ENCODE measurements at regions not wholly inside any gene's neighbourhood (a gene's known extent, or its start where the extent isn't known, plus 50 kb on each side); places are given as distances from the start of the nearest gene placed in this dataset.
"Not testable (repeated sequence)": the region's sequence is repeated elsewhere in the genome, so short reads cannot be mapped to it uniquely, and the experiment has no call there.

- ChIA-PET CTCF (no interaction called here), POLR2A (no interaction called here)
- no peak overlapping the region for H3K4me3 ChIP-seq (ENCODE audit: low read depth, low read length)
- TF ChIP-seq CTCF (IDR thresholded peaks at IDR 0.05; ENCODE audit: insufficient read depth, low read length, missing control alignments): no peak
- no peak for DNase-seq (ENCODE audit: low read depth, low spot score)
These were observed 1155.4 kb downstream of the STIM2 start for GRCh38 chr4:28015996-28016395.

- POLR2A ChIA-PET; H3K4me3 ChIP-seq (ENCODE audit: low read depth, low read length); CTCF ChIA-PET; DNase-seq (ENCODE audit: low read depth, low spot score): not testable (repeated sequence)
These were observed 1177.6 kb downstream of the STIM2 start for GRCh38 chr4:28038253-28038652.

- TF ChIP-seq CTCF (IDR thresholded peaks at IDR 0.05; ENCODE audit: insufficient read depth, low read length, missing control alignments): no peak
- DNase-seq (ENCODE audit: low read depth, low spot score): no peak
- POLR2A ChIA-PET: no interaction called here
- CTCF ChIA-PET: no interaction called here
- no peak overlapping the region for H3K4me3 ChIP-seq (ENCODE audit: low read depth, low read length)
These were observed 1201.9 kb downstream of the STIM2 start for GRCh38 chr4:28062562-28062961.

- H3K4me3 ChIP-seq (ENCODE audit: low read depth, low read length): no peak overlapping the region
- ChIA-PET POLR2A (no interaction called here), CTCF (no interaction called here)
- DNase-seq (ENCODE audit: low read depth, low spot score): no peak
- TF ChIP-seq CTCF (IDR thresholded peaks at IDR 0.05; ENCODE audit: insufficient read depth, low read length, missing control alignments): no peak
These were observed 1213.4 kb downstream of the STIM2 start for GRCh38 chr4:28073860-28074555.

- no peak for DNase-seq (ENCODE audit: low read depth, low spot score)
- no peak overlapping the region for H3K4me3 ChIP-seq (ENCODE audit: low read depth, low read length)
- POLR2A ChIA-PET: no interaction called here
- no peak for TF ChIP-seq CTCF (IDR thresholded peaks at IDR 0.05; ENCODE audit: insufficient read depth, low read length, missing control alignments)
- CTCF ChIA-PET: no interaction called here
These were observed 1214.8 kb downstream of the STIM2 start for GRCh38 chr4:28075401-28075956.

GRCh38 chr4:28077203-28077602, 1216.6 kb downstream of the STIM2 start:
- POLR2A ChIA-PET; CTCF ChIA-PET; DNase-seq (ENCODE audit: low read depth, low spot score); H3K4me3 ChIP-seq (ENCODE audit: low read depth, low read length): not testable (repeated sequence)

- DNase-seq (ENCODE audit: low read depth, low spot score): no peak
These were observed 1222.2 kb downstream of the STIM2 start for GRCh38 chr4:28082686-28083390.

More at GRCh38 chr4:28082686-28083390, 1222.2 kb downstream of the STIM2 start:
- TF ChIP-seq CTCF (IDR thresholded peaks at IDR 0.05; ENCODE audit: insufficient read depth, low read length, missing control alignments): no peak
- POLR2A ChIA-PET: no interaction called here
- CTCF ChIA-PET: no interaction called here
- H3K4me3 ChIP-seq (ENCODE audit: low read depth, low read length): no peak overlapping the region
